ENCODE measurements at regions not wholly inside any gene's neighbourhood (a gene's known extent, or its start where the extent isn't known, plus 50 kb on each side); places are given as distances from the start of the nearest gene placed in this dataset.
"Not testable (repeated sequence)": the region's sequence is repeated elsewhere in the genome, so short reads cannot be mapped to it uniquely, and the experiment has no call there.

- in situ Hi-C loops (cut with MboI; ENCODE audit: low sequenced_read_pairs), result no loop called here
- no TSS peak for BruUV-seq (replicated peaks)
- no peak overlapping the region for H2BK5ac ChIP-seq (ENCODE audit: low read depth, low read length, poor library complexity, severe bottlenecking)
Measured at GRCh38 chr6:125640441-125641150, 108.8 kb upstream of the HEY2 start.

DNA sequence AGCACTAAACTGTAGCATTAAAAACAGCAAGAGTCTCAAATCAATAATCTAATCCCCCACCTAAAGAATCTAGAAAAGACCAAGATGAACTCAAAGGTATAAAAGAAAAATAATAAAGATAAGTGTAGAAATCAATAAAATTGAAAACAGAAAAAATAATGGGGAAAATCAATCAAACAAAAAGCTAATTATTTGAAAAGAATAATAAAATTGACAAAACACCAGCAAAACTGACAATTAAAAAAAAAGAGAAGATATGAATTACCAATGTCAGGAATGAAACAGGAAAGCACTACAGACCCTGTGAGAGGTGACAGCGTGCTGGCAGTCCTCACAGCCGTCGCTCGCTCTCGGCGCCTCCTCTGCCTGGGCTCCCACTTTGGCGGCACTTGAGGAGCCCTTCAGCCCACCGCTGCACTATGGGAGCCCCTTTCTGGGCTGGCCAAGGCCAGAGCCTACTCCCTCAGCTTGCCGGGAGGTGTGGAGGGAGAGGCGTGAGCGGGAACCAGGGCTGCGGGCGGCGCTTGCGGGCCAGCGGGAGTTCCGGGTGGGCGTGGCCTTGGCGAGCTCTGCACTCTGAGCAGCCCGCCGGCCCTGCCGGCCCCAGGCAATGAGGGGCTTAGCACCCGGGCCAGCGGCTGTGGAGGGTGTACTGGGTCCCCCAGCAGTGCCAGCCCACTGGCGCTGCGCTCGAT is 105.3 kb upstream of the HEY2 start:
- H2AFZ ChIP-seq (replicated peaks; ENCODE audit: low read length, poor library complexity); DNase-seq; ATAC-seq (ENCODE audit: low read depth); H3K18ac ChIP-seq (ENCODE audit: low read depth, low read length); H4K5ac ChIP-seq (ENCODE audit: low read depth, low read length); H2BK20ac ChIP-seq (ENCODE audit: low read depth, low read length); H3K4me1 ChIP-seq (ENCODE audit: control insufficient read depth, insufficient read depth, low read length); H3K27me3 ChIP-seq (ENCODE audit: control insufficient read depth, insufficient read depth, low read length); POLR2A ChIA-PET (ENCODE audit: unreplicated experiment); H2AK5ac ChIP-seq (ENCODE audit: low read depth, low read length); H3K4me3 ChIP-seq (ENCODE audit: insufficient read depth, low read depth, low read length); dilution Hi-C loops (cut with HindIII; ENCODE audit: low sequenced_read_pairs, unreplicated experiment); H2AK9ac ChIP-seq (replicated peaks; ENCODE audit: low read depth, low read length, poor library complexity); H3K56ac ChIP-seq (ENCODE audit: extremely low read depth, insufficient read depth, low read length); H2BK5ac ChIP-seq (ENCODE audit: low read depth, low read length, poor library complexity, severe bottlenecking); intact Hi-C loops (cut with micrococcal nuclease); H4K91ac ChIP-seq (ENCODE audit: insufficient read depth, low read depth, low read length); H3K9me3 ChIP-seq (ENCODE audit: control insufficient read depth, insufficient read depth, low read length); H3K9ac ChIP-seq (ENCODE audit: low read depth, low read length); BruUV-seq (replicated peaks); H3K79me1 ChIP-seq (ENCODE audit: low read depth in 1 of 2, low read length in 2 of 2); H2BK15ac ChIP-seq (ENCODE audit: low read depth, low read length); H3K4ac ChIP-seq (ENCODE audit: low read depth, low read length); H2BK120ac ChIP-seq (ENCODE audit: low read depth, low read length); H3K9me1 ChIP-seq (ENCODE audit: insufficient read depth, low read length); H4K8ac ChIP-seq (ENCODE audit: low read depth in 2 of 2, low read length in 2 of 2); H3K14ac ChIP-seq (replicated peaks; ENCODE audit: low read depth, low read length); H3K36me3 ChIP-seq (ENCODE audit: control insufficient read depth, insufficient read depth, low read length); in situ Hi-C loops (cut with MboI; ENCODE audit: low sequenced_read_pairs); H3K27ac ChIP-seq (ENCODE audit: insufficient read depth, low read length); H3K23ac ChIP-seq (ENCODE audit: low read depth, low read length); H4K20me1 ChIP-seq (ENCODE audit: insufficient read depth, low read length); H3K4me2 ChIP-seq (ENCODE audit: low read depth, low read length): not testable (repeated sequence)
- CTCF ChIA-PET, result interaction anchor here (0.6 kb wide), 1 partner anchor 13 kb away, joined by 3 read pairs; no protein-coding TSS in a partner anchor
- 92% methylated on average over 12 of the region's 27 CpGs; no CpG with 5 or more reads in 1 of the 2 experiments for WGBS, 2 experiments (ENCODE audit: extremely low coverage in 2 of 2, insufficient read length in 1 of 2)

More at GRCh38 chr6:125640441-125641150, 108.8 kb upstream of the HEY2 start:
- Histone ChIP-seq H3K4ac (ENCODE audit: low read depth, low read length) (no peak overlapping the region), H2BK120ac (ENCODE audit: low read depth, low read length) (no peak overlapping the region), H3K9me1 (ENCODE audit: insufficient read depth, low read length) (no peaks in the 10 kb centered on the region), H4K91ac (ENCODE audit: insufficient read depth, low read depth, low read length) (no peak overlapping the region), H3K27ac (ENCODE audit: insufficient read depth, low read length) (no peak overlapping the region), H4K5ac (ENCODE audit: low read depth, low read length) (no peak overlapping the region), H3K9ac (ENCODE audit: low read depth, low read length) (no peak overlapping the region), H3K23ac (ENCODE audit: low read depth, low read length) (no peak overlapping the region), H2AFZ (replicated peaks; ENCODE audit: low read length, poor library complexity) (no peak overlapping the region), H3K4me2 (ENCODE audit: low read depth, low read length) (no peak overlapping the region), H3K4me3 (ENCODE audit: insufficient read depth, low read depth, low read length) (no peak overlapping the region), H2BK15ac (ENCODE audit: low read depth, low read length) (no peak overlapping the region), H2AK5ac (ENCODE audit: low read depth, low read length) (no peak overlapping the region), H3K27me3 (ENCODE audit: control insufficient read depth, insufficient read depth, low read length) (no peaks in the 10 kb centered on the region), H3K18ac (ENCODE audit: low read depth, low read length) (no peak overlapping the region), H3K14ac (replicated peaks; ENCODE audit: low read depth, low read length) (no peak overlapping the region), H2AK9ac (replicated peaks; ENCODE audit: low read depth, low read length, poor library complexity) (no peak overlapping the region), H4K8ac (ENCODE audit: low read depth in 2 of 2, low read length in 2 of 2) (no peak overlapping the region), H2BK20ac (ENCODE audit: low read depth, low read length) (no peak overlapping the region), H3K9me3 (ENCODE audit: control insufficient read depth, insufficient read depth, low read length) (no peaks in the 10 kb centered on the region), H3K79me1 (ENCODE audit: low read depth in 1 of 2, low read length in 2 of 2) (no peaks in the 10 kb centered on the region), H3K56ac (ENCODE audit: extremely low read depth, insufficient read depth, low read length) (no peak overlapping the region), H4K20me1 (ENCODE audit: insufficient read depth, low read length) (no peaks in the 10 kb centered on the region), H3K36me3 (ENCODE audit: control insufficient read depth, insufficient read depth, low read length) (no peaks in the 10 kb centered on the region), H3K4me1 (ENCODE audit: control insufficient read depth, insufficient read depth, low read length) (no peaks in the 10 kb centered on the region)
- dilution Hi-C loops (cut with HindIII; ENCODE audit: low sequenced_read_pairs, unreplicated experiment), result no loop called here
- ChIA-PET CTCF (no interaction called here), POLR2A (ENCODE audit: unreplicated experiment) (no interaction called here)
- no CpG with 5 or more reads among the region's 5 CpGs for WGBS, 2 experiments (ENCODE audit: extremely low coverage in 2 of 2, insufficient read length in 1 of 2)
- no peak for DNase-seq
- no peak for ATAC-seq (ENCODE audit: low read depth)
- intact Hi-C loops (cut with micrococcal nuclease), result no loop called here
- TF ChIP-seq RAD21 (IDR thresholded peaks at IDR 0.05; ENCODE audit: low read length) (no peak), MAZ (IDR thresholded peaks at IDR 0.05; ENCODE audit: borderline replicate concordance, low read depth, low read length) (no peak), CHD1 (IDR thresholded peaks at IDR 0.05; ENCODE audit: low read depth, low read length) (no peak), RCOR1 (IDR thresholded peaks at IDR 0.05; ENCODE audit: insufficient replicate concordance, low read length) (no peak)
